Esophagus squamous epithelium (tissue), 4 donors: ENCODE measurements at regions not wholly inside any gene's neighbourhood (a gene's known extent, or its start where the extent isn't known, plus 50 kb on each side); places are given as distances from the start of the nearest gene placed in this dataset.

ENCODE experiments used
- POLR2A ChIP-seq, 4 donors: fragments of 450-650 bp; IDR thresholded peaks; one replicate each; pipeline ENCODE4 v1.6.1; 2017; ENCODE audit warnings: antibody characterized with exemption in 4 of 4, mild to moderate bottlenecking in 4 of 4, moderate library complexity in 3 of 4
- TF ChIP-seq, protein P1 (sequence below), 6 experiments: fragments of 450-650 bp in 4 of 6; fragments of 200-600 bp in 2 of 6; sonication (generic) in 2 of 6; IDR thresholded peaks; one replicate each; pipeline ENCODE4 v1.5.1; 2016 to 2019; ENCODE audit warnings: antibody characterized with exemption in 6 of 6, mild to moderate bottlenecking in 4 of 6, moderate library complexity in 4 of 6

- TF ChIP-seq POLR2A (IDR thresholded peaks at IDR 0.05), result no peak
- TF ChIP-seq, protein P1, sequence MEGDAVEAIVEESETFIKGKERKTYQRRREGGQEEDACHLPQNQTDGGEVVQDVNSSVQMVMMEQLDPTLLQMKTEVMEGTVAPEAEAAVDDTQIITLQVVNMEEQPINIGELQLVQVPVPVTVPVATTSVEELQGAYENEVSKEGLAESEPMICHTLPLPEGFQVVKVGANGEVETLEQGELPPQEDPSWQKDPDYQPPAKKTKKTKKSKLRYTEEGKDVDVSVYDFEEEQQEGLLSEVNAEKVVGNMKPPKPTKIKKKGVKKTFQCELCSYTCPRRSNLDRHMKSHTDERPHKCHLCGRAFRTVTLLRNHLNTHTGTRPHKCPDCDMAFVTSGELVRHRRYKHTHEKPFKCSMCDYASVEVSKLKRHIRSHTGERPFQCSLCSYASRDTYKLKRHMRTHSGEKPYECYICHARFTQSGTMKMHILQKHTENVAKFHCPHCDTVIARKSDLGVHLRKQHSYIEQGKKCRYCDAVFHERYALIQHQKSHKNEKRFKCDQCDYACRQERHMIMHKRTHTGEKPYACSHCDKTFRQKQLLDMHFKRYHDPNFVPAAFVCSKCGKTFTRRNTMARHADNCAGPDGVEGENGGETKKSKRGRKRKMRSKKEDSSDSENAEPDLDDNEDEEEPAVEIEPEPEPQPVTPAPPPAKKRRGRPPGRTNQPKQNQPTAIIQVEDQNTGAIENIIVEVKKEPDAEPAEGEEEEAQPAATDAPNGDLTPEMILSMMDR (IDR thresholded peaks at IDR 0.05), result no peak
These were observed 1985.1 kb upstream of the CELF4 start for GRCh38 chr18:39550701-39551100.
